H1 (cell line): ENCODE measurements at regions not wholly inside any gene's neighbourhood (a gene's known extent, or its start where the extent isn't known, plus 50 kb on each side); places are given as distances from the start of the nearest gene placed in this dataset.

Source experiments
- CTCF ChIP-seq, 3 experiments: IDR thresholded peaks; 1 replicate in 2 of 3; 2 replicates in 1 of 3; pipeline versions ENCODE4 v1.5.1 to v1.6.1; 2011; ENCODE audit warnings: low read length in 3 of 3, mild to moderate bottlenecking in 3 of 3, inconsistent platforms in 2 of 3, low read depth in 1 of 3, moderate library complexity in 1 of 3; ENCODE audit not compliant: insufficient read depth in 1 of 3; ENCODE audit errors: control extremely low read depth in 1 of 3
- TAF1 ChIP-seq: IDR thresholded peaks from 2 replicates; pipeline ENCODE4 v1.6.1; 2011; ENCODE audit warnings: mild to moderate bottlenecking, low read depth, low read length
- USF2 ChIP-seq: IDR thresholded peaks from 2 replicates; pipeline ENCODE4 v1.6.1; 2011; ENCODE audit warnings: low read length, improper control_type of control experiment

- TF ChIP-seq TAF1 (no peak), USF2 (no peak), CTCF (IDR thresholded peaks at IDR 0.05; ENCODE audit: control extremely low read depth in 1 of 3, insufficient read depth in 1 of 3, low read depth in 1 of 3, low read length in 3 of 3) (no peak)
These were observed 69.2 kb upstream of the FAM171A1 start for GRCh38 chr10:15440204-15440711.
